Epithelial cell of proximal tubule (primary cell): ENCODE measurements at regions not wholly inside any gene's neighbourhood (a gene's known extent, or its start where the extent isn't known, plus 50 kb on each side); places are given as distances from the start of the nearest gene placed in this dataset.

Source experiments
- DNase-seq: peaks from one replicate; pipeline ENCODE4 v3.0.0-alpha.2; 2011; ENCODE audit warnings: low read depth
- H3K4me3 ChIP-seq: 2 replicates; pipeline ENCODE4 v1.5.1; 2011; ENCODE audit warnings: low read depth, mild to moderate bottlenecking, low read length
- TF ChIP-seq, protein P1 (sequence below): conservative IDR thresholded peaks from 2 replicates; pipeline ENCODE4 v1.5.1; 2012; ENCODE audit warnings: low read depth, mild to moderate bottlenecking, low read length

DNA sequence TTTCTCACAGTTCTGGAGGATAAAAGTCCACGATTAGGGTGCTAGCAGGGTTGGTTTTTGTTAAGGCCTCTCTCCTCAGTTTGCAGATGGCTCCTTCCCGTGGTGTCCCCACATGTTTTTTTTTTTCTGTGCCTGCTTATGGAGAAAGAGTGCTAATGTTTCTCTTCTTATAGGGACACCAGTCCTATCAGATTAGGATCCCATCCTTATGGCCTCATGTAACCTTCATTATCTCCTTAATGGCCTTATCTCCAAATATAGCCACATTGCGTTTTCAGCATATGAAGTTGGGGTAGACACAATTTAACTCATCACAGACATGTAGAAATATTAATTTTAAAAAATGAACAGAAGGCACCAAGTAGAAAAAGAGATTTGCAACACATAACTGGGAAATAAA, 755.7 kb upstream of the CELF4 start:
- no peak for DNase-seq
- H3K4me3 ChIP-seq = no peak overlapping the region
- TF ChIP-seq, protein P1, sequence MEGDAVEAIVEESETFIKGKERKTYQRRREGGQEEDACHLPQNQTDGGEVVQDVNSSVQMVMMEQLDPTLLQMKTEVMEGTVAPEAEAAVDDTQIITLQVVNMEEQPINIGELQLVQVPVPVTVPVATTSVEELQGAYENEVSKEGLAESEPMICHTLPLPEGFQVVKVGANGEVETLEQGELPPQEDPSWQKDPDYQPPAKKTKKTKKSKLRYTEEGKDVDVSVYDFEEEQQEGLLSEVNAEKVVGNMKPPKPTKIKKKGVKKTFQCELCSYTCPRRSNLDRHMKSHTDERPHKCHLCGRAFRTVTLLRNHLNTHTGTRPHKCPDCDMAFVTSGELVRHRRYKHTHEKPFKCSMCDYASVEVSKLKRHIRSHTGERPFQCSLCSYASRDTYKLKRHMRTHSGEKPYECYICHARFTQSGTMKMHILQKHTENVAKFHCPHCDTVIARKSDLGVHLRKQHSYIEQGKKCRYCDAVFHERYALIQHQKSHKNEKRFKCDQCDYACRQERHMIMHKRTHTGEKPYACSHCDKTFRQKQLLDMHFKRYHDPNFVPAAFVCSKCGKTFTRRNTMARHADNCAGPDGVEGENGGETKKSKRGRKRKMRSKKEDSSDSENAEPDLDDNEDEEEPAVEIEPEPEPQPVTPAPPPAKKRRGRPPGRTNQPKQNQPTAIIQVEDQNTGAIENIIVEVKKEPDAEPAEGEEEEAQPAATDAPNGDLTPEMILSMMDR = no peak

DNA sequence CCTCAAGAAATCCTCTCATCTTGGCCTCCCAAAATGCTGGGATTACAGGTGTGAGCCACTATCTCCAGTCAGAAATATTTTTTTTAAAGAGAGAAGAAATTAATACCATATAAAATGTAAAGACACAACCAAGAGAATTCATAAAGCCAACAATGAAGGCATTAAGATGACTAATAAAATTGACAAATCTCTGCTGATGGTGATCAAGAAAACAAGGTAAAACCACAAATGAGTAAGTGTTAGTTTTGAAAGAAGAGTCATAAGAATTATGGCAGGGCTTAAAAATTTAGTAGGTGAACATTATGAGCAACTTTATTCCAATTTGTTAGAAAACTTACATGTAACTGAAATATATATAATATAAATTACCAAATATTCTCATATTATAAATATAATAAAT, 752.8 kb upstream of the CELF4 start:
- TF ChIP-seq, protein P1 = no peak
- DNase-seq = no peak
- no peak overlapping the region for H3K4me3 ChIP-seq

DNA sequence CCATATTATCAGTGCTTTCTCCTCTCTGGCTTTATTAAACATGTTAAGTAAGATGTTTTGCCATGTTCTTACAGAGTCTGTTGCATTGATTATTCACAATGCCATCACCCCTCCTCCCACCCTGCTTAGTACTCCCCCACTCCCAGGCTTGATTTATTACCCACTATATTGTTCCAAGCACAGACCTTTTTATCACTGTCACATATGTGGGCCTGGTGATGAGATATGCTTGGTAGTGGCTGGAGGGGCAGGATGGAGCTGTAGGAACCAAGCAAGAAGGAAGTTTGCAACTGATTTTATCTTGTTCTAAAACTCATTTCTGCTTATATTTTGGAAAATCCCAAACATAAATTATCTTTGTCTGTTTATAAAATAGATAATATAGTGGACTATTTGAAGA, 748.2 kb upstream of the CELF4 start:
- TF ChIP-seq, protein P1 = no peak
- no peak overlapping the region for H3K4me3 ChIP-seq
- no peak for DNase-seq

DNA sequence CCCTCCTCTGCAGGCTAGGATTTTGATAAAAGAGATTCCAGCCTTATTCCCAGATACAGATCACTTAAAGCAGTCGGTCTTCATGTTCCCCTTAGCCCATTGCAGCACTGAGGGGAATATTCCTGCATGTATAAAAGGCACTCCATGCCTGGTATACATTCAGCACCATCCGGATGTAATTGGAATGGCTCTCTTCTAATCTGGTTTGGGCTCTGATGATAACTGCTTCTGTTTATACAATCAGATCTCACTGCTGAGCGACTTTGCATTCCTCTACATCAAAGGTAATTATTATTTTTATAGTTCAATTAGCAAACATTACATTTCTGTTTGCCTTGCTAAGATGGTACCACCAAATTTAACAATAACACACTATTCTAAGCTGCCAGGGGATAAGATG, 746.9 kb upstream of the CELF4 start:
- TF ChIP-seq, protein P1 = no peak
- DNase-seq = no peak
- H3K4me3 ChIP-seq = no peak overlapping the region

DNA sequence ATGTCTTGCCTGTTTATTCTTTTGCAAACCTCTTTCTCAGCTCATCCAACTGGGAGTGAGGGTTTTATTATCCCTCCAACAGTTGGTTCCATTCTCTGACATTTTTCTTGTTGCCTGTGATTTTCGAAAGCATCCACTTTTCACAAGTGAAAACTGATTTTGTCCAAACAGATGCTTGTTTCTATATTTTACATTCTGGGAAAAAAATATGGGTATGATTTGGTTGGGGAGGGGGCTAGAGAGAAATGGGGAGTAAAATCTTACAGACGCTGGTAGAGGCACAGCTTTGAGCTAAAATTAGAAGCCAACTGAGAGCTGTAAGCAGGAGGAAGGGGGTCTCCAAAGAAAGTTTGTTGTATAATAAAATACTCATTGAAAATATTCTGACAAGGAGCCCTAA, 745.3 kb upstream of the CELF4 start:
- TF ChIP-seq, protein P1 = no peak
- H3K4me3 ChIP-seq = no peak overlapping the region
- no peak for DNase-seq

DNA sequence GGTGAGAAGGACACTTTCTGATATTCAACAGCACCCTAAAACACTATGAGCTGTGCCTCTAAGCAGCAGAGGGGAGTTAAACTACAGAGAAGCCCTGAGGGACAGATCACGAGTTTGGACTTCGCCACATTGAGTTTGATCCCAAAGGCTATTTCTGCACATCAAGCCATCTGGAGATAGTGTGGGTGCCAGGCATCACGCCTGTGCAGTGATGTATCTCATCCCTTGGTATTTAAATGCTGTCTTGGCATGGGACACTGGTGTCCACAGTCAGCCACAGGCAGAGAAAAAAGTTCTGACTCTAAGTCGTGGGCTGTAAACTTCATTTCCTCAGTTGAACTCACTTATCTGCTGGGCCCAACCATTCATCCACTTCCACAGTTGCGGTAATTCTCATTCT, 742.3 kb upstream of the CELF4 start:
- TF ChIP-seq, protein P1 = no peak
- no peak overlapping the region for H3K4me3 ChIP-seq
- no peak for DNase-seq

DNA sequence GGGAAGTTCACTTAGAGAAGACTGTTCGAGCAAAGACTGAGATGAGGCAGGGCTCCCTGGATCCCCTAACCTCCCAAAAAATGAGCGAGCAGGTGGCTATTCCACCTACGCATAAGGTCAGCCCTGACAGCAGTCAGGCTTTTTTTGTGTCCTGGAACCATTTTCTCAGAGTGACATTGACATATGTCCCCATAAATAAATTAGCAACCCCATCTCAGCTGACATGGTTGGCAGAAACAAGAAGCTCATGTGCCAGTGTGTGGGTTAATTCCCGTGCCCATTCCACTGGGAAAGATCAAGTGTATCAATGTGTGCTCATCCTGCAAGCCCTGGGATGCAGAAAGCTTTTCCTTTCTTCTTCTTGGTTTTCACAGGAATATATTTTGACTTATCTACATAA, 740.4 kb upstream of the CELF4 start:
- H3K4me3 ChIP-seq = no peak overlapping the region
- DNase-seq = no peak
- TF ChIP-seq, protein P1 = no peak
